ENCODE measurements at regions not wholly inside any gene's neighbourhood (a gene's known extent, or its start where the extent isn't known, plus 50 kb on each side); places are given as distances from the start of the nearest gene placed in this dataset.

DNA sequence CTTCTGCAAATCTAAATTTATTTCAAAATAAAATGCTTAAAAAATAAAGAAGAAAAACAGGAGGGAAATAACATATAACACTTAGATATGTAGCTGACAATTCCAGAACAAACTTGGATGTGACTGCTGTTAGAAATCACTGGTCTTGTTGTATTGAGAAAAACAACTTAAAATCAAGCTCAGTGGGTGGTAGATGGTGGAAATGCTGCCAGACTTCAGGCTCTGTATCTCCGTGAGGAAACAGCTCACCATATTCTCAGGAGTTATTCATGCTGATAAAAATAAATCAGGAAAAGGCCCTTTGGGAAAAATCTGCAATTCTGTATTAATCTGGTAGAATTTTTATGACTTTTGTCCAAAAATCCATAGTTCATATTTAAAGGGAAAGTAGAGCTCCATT is 477.6 kb downstream of the RAP2B start:
- no TSS peak for BruUV-seq (replicated peaks)
- no peaks in the 10 kb centered on the region for H4K20me1 ChIP-seq (ENCODE audit: insufficient read depth)
- no peak for DNase-seq (ENCODE audit: low read depth, low spot score)
- ATAC-seq, result no peak
- ChIA-PET CTCF (no interaction called here), RAD21 (ENCODE audit: low non-redundant PET in 1 of 2, low total read pairs in 2 of 2, uncharacterized antibody in 2 of 2, unreplicated experiment in 2 of 2) (no interaction called here), POLR2A (no interaction called here)
- TF ChIP-seq POLR2AphosphoS5 (IDR thresholded peaks at IDR 0.05; ENCODE audit: low read depth, low read length), result no peak
- TF ChIP-seq SP1 (IDR thresholded peaks at IDR 0.05; ENCODE audit: low read depth), result no peak
- no peak for TF ChIP-seq SIN3A (IDR thresholded peaks at IDR 0.05; ENCODE audit: low read depth)
- no peak for TF ChIP-seq JUND (IDR thresholded peaks at IDR 0.05)
- no peak for TF ChIP-seq EGR1 (IDR thresholded peaks at IDR 0.05; ENCODE audit: low read depth)
- no peak for TF ChIP-seq RAD21 (IDR thresholded peaks at IDR 0.05; ENCODE audit: low read depth)
- TF ChIP-seq, protein P1, sequence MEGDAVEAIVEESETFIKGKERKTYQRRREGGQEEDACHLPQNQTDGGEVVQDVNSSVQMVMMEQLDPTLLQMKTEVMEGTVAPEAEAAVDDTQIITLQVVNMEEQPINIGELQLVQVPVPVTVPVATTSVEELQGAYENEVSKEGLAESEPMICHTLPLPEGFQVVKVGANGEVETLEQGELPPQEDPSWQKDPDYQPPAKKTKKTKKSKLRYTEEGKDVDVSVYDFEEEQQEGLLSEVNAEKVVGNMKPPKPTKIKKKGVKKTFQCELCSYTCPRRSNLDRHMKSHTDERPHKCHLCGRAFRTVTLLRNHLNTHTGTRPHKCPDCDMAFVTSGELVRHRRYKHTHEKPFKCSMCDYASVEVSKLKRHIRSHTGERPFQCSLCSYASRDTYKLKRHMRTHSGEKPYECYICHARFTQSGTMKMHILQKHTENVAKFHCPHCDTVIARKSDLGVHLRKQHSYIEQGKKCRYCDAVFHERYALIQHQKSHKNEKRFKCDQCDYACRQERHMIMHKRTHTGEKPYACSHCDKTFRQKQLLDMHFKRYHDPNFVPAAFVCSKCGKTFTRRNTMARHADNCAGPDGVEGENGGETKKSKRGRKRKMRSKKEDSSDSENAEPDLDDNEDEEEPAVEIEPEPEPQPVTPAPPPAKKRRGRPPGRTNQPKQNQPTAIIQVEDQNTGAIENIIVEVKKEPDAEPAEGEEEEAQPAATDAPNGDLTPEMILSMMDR (IDR thresholded peaks at IDR 0.05 in 2 of 3, conservative IDR thresholded peaks at IDR 0.05 in 1 of 3; ENCODE audit: borderline replicate concordance in 1 of 3, insufficient read depth in 1 of 3, low read depth in 2 of 3, low read length in 2 of 3), result no peak
- TF ChIP-seq ELF1 (IDR thresholded peaks at IDR 0.05; ENCODE audit: borderline replicate concordance, low read depth), result no peak
- TF ChIP-seq CBX3 (IDR thresholded peaks at IDR 0.05; ENCODE audit: low read depth), result no peak
- no peak for TF ChIP-seq CEBPB (IDR thresholded peaks at IDR 0.05; ENCODE audit: low read depth)
- no peak for TF ChIP-seq SRF (IDR thresholded peaks at IDR 0.05; ENCODE audit: low read depth)
- TF ChIP-seq ZNF274 (IDR thresholded peaks at IDR 0.05; ENCODE audit: low read depth, low read length), result no peak
- TF ChIP-seq, protein P2, sequence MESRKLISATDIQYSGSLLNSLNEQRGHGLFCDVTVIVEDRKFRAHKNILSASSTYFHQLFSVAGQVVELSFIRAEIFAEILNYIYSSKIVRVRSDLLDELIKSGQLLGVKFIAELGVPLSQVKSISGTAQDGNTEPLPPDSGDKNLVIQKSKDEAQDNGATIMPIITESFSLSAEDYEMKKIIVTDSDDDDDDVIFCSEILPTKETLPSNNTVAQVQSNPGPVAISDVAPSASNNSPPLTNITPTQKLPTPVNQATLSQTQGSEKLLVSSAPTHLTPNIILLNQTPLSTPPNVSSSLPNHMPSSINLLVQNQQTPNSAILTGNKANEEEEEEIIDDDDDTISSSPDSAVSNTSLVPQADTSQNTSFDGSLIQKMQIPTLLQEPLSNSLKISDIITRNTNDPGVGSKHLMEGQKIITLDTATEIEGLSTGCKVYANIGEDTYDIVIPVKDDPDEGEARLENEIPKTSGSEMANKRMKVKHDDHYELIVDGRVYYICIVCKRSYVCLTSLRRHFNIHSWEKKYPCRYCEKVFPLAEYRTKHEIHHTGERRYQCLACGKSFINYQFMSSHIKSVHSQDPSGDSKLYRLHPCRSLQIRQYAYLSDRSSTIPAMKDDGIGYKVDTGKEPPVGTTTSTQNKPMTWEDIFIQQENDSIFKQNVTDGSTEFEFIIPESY (IDR thresholded peaks at IDR 0.05; ENCODE audit: extremely low read depth, insufficient replicate concordance, low read length), result no peak
- TF ChIP-seq, protein P3, sequence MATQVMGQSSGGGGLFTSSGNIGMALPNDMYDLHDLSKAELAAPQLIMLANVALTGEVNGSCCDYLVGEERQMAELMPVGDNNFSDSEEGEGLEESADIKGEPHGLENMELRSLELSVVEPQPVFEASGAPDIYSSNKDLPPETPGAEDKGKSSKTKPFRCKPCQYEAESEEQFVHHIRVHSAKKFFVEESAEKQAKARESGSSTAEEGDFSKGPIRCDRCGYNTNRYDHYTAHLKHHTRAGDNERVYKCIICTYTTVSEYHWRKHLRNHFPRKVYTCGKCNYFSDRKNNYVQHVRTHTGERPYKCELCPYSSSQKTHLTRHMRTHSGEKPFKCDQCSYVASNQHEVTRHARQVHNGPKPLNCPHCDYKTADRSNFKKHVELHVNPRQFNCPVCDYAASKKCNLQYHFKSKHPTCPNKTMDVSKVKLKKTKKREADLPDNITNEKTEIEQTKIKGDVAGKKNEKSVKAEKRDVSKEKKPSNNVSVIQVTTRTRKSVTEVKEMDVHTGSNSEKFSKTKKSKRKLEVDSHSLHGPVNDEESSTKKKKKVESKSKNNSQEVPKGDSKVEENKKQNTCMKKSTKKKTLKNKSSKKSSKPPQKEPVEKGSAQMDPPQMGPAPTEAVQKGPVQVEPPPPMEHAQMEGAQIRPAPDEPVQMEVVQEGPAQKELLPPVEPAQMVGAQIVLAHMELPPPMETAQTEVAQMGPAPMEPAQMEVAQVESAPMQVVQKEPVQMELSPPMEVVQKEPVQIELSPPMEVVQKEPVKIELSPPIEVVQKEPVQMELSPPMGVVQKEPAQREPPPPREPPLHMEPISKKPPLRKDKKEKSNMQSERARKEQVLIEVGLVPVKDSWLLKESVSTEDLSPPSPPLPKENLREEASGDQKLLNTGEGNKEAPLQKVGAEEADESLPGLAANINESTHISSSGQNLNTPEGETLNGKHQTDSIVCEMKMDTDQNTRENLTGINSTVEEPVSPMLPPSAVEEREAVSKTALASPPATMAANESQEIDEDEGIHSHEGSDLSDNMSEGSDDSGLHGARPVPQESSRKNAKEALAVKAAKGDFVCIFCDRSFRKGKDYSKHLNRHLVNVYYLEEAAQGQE (IDR thresholded peaks at IDR 0.05; ENCODE audit: low read depth), result no peak
- TF ChIP-seq EZH2 (IDR thresholded peaks at IDR 0.05), result no peak
- TF ChIP-seq YY1 (IDR thresholded peaks at IDR 0.05; ENCODE audit: extremely low read depth, insufficient replicate concordance, low read depth, low read length), result no peak
- no peak for TF ChIP-seq POLR2A (IDR thresholded peaks at IDR 0.05; ENCODE audit: borderline replicate concordance, extremely low read depth, insufficient read depth, insufficient read length)
- H3K4me2 ChIP-seq (ENCODE audit: low read length), result no peak overlapping the region
- no peak overlapping the region for H2AFZ ChIP-seq (ENCODE audit: low read depth, low read length, poor library complexity, severe bottlenecking)
- H3K9me2 ChIP-seq (ENCODE audit: insufficient read depth), result no peaks in the 10 kb centered on the region
- no peaks in the 10 kb centered on the region for H3K27me3 ChIP-seq (ENCODE audit: insufficient read depth, low read length)
- no peaks in the 10 kb centered on the region for H3K9me3 ChIP-seq (ENCODE audit: control insufficient read depth in 1 of 2, insufficient read depth in 1 of 2, low read depth in 1 of 2, low read length in 2 of 2)
- H3K4me3 ChIP-seq (replicated peaks in 1 of 2; ENCODE audit: low read depth in 1 of 2, low read length in 2 of 2), result no peak overlapping the region
- H3K79me2 ChIP-seq (ENCODE audit: insufficient read depth, low read length), result no peaks in the 10 kb centered on the region
- intact Hi-C loops (cut with micrococcal nuclease), result no loop called here
- H3K27ac ChIP-seq (ENCODE audit: low read depth, low read length), result no peak overlapping the region
- H3K36me3 ChIP-seq (ENCODE audit: control insufficient read depth in 1 of 2, insufficient read depth in 2 of 2, low read length in 2 of 2), result no peaks in the 10 kb centered on the region
- H3K4me1 ChIP-seq (ENCODE audit: control insufficient read depth in 1 of 2, insufficient read depth in 2 of 2, low read length in 2 of 2), result no peaks in the 10 kb centered on the region
- H3K9ac ChIP-seq (ENCODE audit: low read length), result no peak overlapping the region

All from HCT116 (cell line).